Lower lobe of right lung (tissue), 2 donors: ENCODE measurements at regions not wholly inside any gene's neighbourhood (a gene's known extent, or its start where the extent isn't known, plus 50 kb on each side); places are given as distances from the start of the nearest gene placed in this dataset.

Experiments used
- ATAC-seq, 2 donors: fragments of 200-7000 bp; cut with Tn5 transposase; one replicate each; pipeline ENCODE4 v1.9.1; 2020 to 2022; ENCODE audit warnings: mild to moderate bottlenecking in 2 of 2, moderate library complexity in 2 of 2
- DNase-seq: peaks from one replicate; pipeline ENCODE4 v3.0.0-alpha.2; 2020
- H3K27ac ChIP-seq: fragments of 200-600 bp; one replicate; pipeline ENCODE4 v1.8.0; 2022
- H3K27me3 ChIP-seq: fragments of 200-600 bp; one replicate; pipeline ENCODE4 v1.8.0; 2022; ENCODE audit warnings: low read depth
- H3K36me3 ChIP-seq: fragments of 200-600 bp; one replicate; pipeline ENCODE4 v1.8.0; 2022; ENCODE audit warnings: mild to moderate bottlenecking
- H3K4me1 ChIP-seq: fragments of 200-600 bp; one replicate; pipeline ENCODE4 v1.8.0; 2022
- H3K4me3 ChIP-seq: fragments of 200-600 bp; one replicate; pipeline ENCODE4 v1.8.0; 2022; ENCODE audit warnings: mild to moderate bottlenecking
- H3K9me3 ChIP-seq: fragments of 200-600 bp; one replicate; pipeline ENCODE4 v1.8.0; 2022
- CTCF ChIP-seq: fragments of 200-600 bp; IDR thresholded peaks from one replicate; pipeline ENCODE4 v1.8.0; 2022; ENCODE audit warnings: antibody characterized with exemption, mild to moderate bottlenecking
- intact Hi-C: fragments of 100-400 bp; cut with DNase I; formaldehyde crosslinking; loops from one replicate; pipeline ENCODE4 v1.11.0; 2022
- donor health status: DM: no; HTN: yes; CAD: no; lungs with severe emphysema.

GRCh38 chr10:3265088-3265487, 92.5 kb upstream of the PITRM1 start:
- ATAC-seq, result peak in 1 of 2 donors; percentile 72
- no peaks in the 10 kb centered on the region for H3K36me3 ChIP-seq
- no peak overlapping the region for H3K4me3 ChIP-seq
- peaks cover 14% of the 10 kb centered on the region for H3K4me1 ChIP-seq
- no peak for TF ChIP-seq CTCF
- no peak for DNase-seq
- H3K9me3 ChIP-seq, result no peaks in the 10 kb centered on the region
- H3K27me3 ChIP-seq, result no peaks in the 10 kb centered on the region
- intact Hi-C loops, result no loop called here
- no peak overlapping the region for H3K27ac ChIP-seq

GRCh38 chr10:3264161-3264761, 91.7 kb upstream of the PITRM1 start:
- Histone ChIP-seq H3K4me1 (peaks cover 14% of the 10 kb centered on the region), H3K27ac (peak overlapping the region; percentile 49), H3K4me3 (no peak overlapping the region), H3K9me3 (no peaks in the 10 kb centered on the region), H3K36me3 (no peaks in the 10 kb centered on the region), H3K27me3 (no peaks in the 10 kb centered on the region)
- DNase-seq (peak; percentile 61), ATAC-seq (peak; percentile 66 to 73)
- intact Hi-C loops, result no loop called here
- peak; percentile 6 for TF ChIP-seq CTCF

GRCh38 chr10:3263747-3264146, 91.2 kb upstream of the PITRM1 start:
- Histone ChIP-seq H3K27me3 (no peaks in the 10 kb centered on the region), H3K27ac (peak overlapping the region; percentile 49), H3K4me3 (no peak overlapping the region), H3K9me3 (no peaks in the 10 kb centered on the region), H3K4me1 (peaks cover 14% of the 10 kb centered on the region), H3K36me3 (no peaks in the 10 kb centered on the region)
- no peak for DNase-seq
- intact Hi-C loops, result no loop called here
- peak; percentile 6 for TF ChIP-seq CTCF
- ATAC-seq, result no peak

- ATAC-seq, result no peak
- DNase-seq, result no peak
- no peaks in the 10 kb centered on the region for H3K9me3 ChIP-seq
- no peaks in the 10 kb centered on the region for H3K36me3 ChIP-seq
- no peak overlapping the region for H3K27ac ChIP-seq
- intact Hi-C loops, result no loop called here
- no peak for TF ChIP-seq CTCF
- H3K27me3 ChIP-seq, result no peaks in the 10 kb centered on the region
- no peak overlapping the region for H3K4me3 ChIP-seq
- peaks cover 14% of the 10 kb centered on the region for H3K4me1 ChIP-seq
These were observed 90.5 kb upstream of the PITRM1 start for GRCh38 chr10:3263082-3263481.

GRCh38 chr10:3261921-3262320, 89.3 kb upstream of the PITRM1 start:
- no peaks in the 10 kb centered on the region for H3K9me3 ChIP-seq
- H3K27ac ChIP-seq, result no peak overlapping the region
- H3K27me3 ChIP-seq, result no peaks in the 10 kb centered on the region
- TF ChIP-seq CTCF, result no peak
- ATAC-seq, result no peak
- no peaks in the 10 kb centered on the region for H3K36me3 ChIP-seq
- H3K4me3 ChIP-seq, result no peak overlapping the region
- DNase-seq, result no peak
- H3K4me1 ChIP-seq, result peaks cover 14% of the 10 kb centered on the region
- intact Hi-C loops, result no loop called here
